SK-N-MC (cell line): ENCODE measurements at regions not wholly inside any gene's neighbourhood (a gene's known extent, or its start where the extent isn't known, plus 50 kb on each side); places are given as distances from the start of the nearest gene placed in this dataset.

Experiments used
- DNase-seq: peaks from one replicate; pipeline ENCODE4 v3.0.0-alpha.2; 2011; ENCODE audit warnings: low read depth, low spot score
- H3K27ac ChIP-seq: fragments of 200-600 bp; sonication (generic); 2 replicates; pipeline ENCODE4 v1.5.1; 2016; ENCODE audit warnings: mixed run types
- H3K36me3 ChIP-seq: fragments of 200-600 bp; sonication (generic); 2 replicates; pipeline ENCODE4 v1.6.1; 2017; ENCODE audit warnings: antibody characterized with exemption, low read length, mixed read lengths; ENCODE audit not compliant: insufficient read depth
- H3K4me3 ChIP-seq: fragments of 200-600 bp; sonication (generic); 2 replicates; pipeline ENCODE4 v1.5.1; 2016
- H3K9ac ChIP-seq: fragments of 200-600 bp; sonication (generic); 2 replicates; pipeline ENCODE4 v1.8.0; 2017; ENCODE audit warnings: mixed run types, mixed read lengths; ENCODE audit not compliant: insufficient read length
- H3K9me3 ChIP-seq: fragments of 200-600 bp; sonication (generic); 2 replicates; pipeline ENCODE4 v1.6.1; 2017; ENCODE audit warnings: low read depth, mild to moderate bottlenecking, antibody characterized with exemption, low read length, moderate library complexity, mixed read lengths
- EZH2 ChIP-seq: fragments of 200-600 bp; sonication (generic); IDR thresholded peaks from one replicate; pipeline ENCODE4 v1.6.1; 2017; ENCODE audit warnings: antibody characterized with exemption
- FOXP2 ChIP-seq: optimal IDR thresholded peaks from 2 replicates; pipeline ENCODE3; 2011; ENCODE audit warnings: mild to moderate bottlenecking, moderate library complexity; ENCODE audit not compliant: insufficient read depth; ENCODE audit errors: extremely low read length, control extremely low read depth
- POLR2AphosphoS5 ChIP-seq: IDR thresholded peaks from 2 replicates; pipeline ENCODE4 v1.6.1; 2012; ENCODE audit warnings: mild to moderate bottlenecking, low read depth, low read length, borderline replicate concordance

DNA sequence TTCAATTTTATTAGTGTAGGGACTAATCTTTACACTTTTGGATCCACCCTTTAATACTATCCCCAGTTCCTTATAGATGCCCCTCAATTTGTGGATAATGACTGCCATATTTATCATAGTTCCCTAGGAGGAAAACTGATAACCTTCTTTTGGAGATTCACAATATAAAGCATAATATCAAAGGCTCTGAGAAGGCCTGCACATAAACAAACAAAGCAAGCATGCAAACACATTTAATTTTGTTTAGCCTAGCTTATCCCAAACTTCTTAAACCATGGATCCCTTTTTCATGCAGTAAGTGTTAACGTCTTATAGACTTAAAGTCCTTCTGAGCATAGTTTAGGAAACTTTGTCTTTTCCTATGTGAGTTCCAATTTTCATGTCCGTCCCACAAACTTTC lies 290.4 kb upstream of the TBX3 start:
- Histone ChIP-seq H3K27ac (no peak overlapping the region), H3K9ac (no peak overlapping the region), H3K4me3 (no peak overlapping the region), H3K36me3 (no peaks in the 10 kb centered on the region), H3K9me3 (no peaks in the 10 kb centered on the region)
- no peak for TF ChIP-seq EZH2
- no peak for TF ChIP-seq FOXP2
- TF ChIP-seq POLR2AphosphoS5 = no peak
- DNase-seq = no peak

DNA sequence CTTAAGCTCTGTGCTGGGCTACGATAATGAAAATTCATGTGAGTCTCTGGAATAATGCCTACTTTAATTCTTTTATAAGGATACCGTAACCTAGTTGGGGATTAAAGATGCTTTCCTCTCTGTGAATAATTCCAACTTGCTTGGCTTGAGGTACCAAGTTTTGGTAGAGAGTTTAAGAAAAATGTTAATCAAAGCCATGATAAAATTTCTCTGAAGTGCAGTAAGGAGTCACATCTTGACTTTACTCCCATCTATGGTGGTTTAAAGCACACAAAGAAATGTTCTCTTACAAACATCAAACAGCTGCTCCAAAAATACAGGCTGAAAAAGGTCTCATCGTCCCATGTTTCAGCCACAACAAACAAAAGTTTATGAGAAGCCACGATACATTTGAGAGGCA lies 284.8 kb upstream of the TBX3 start:
- DNase-seq = no peak
- no peak overlapping the region for H3K9ac ChIP-seq
- H3K27ac ChIP-seq = no peak overlapping the region
- H3K4me3 ChIP-seq = no peak overlapping the region
- no peak for TF ChIP-seq EZH2
- no peak for TF ChIP-seq FOXP2
- TF ChIP-seq POLR2AphosphoS5 = no peak
- H3K36me3 ChIP-seq = no peaks in the 10 kb centered on the region
- no peaks in the 10 kb centered on the region for H3K9me3 ChIP-seq

- Histone ChIP-seq H3K4me3 (no peak overlapping the region), H3K9me3 (no peaks in the 10 kb centered on the region), H3K36me3 (no peaks in the 10 kb centered on the region), H3K9ac (no peak overlapping the region), H3K27ac (no peak overlapping the region)
- TF ChIP-seq FOXP2 = no peak
- no peak for TF ChIP-seq EZH2
- TF ChIP-seq POLR2AphosphoS5 = no peak
- no peak for DNase-seq
Measured at GRCh38 chr12:114967151-114967550, 283.2 kb upstream of the TBX3 start.

DNA sequence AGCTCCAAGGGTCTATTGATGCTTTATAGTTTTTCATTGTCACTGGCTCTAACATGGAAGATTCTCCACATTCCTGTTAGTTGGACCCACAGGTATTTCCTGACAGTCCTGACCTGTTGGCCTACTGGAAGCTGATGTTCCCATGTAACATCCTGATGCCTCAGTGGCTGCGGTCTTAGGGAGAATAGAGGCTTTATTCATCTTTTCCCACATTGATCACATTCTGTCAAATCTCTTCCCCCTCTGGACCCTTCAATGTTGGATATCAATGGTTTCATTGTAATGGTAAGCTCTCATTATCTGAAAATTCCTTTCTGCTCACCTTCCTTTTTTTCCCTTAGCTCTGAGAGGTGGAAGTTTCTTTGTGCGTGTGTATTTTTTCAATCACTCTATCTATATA lies 280.9 kb upstream of the TBX3 start:
- Histone ChIP-seq H3K9ac (no peak overlapping the region), H3K36me3 (no peaks in the 10 kb centered on the region), H3K4me3 (no peak overlapping the region), H3K9me3 (no peaks in the 10 kb centered on the region), H3K27ac (no peak overlapping the region)
- no peak for TF ChIP-seq POLR2AphosphoS5
- TF ChIP-seq EZH2 = no peak
- no peak for TF ChIP-seq FOXP2
- no peak for DNase-seq

- Histone ChIP-seq H3K9ac (no peak overlapping the region), H3K27ac (no peak overlapping the region), H3K9me3 (no peaks in the 10 kb centered on the region), H3K36me3 (no peaks in the 10 kb centered on the region), H3K4me3 (no peak overlapping the region)
- TF ChIP-seq POLR2AphosphoS5 = no peak
- DNase-seq = no peak
Measured at GRCh38 chr12:114963846-114964245, 279.9 kb upstream of the TBX3 start.

DNA sequence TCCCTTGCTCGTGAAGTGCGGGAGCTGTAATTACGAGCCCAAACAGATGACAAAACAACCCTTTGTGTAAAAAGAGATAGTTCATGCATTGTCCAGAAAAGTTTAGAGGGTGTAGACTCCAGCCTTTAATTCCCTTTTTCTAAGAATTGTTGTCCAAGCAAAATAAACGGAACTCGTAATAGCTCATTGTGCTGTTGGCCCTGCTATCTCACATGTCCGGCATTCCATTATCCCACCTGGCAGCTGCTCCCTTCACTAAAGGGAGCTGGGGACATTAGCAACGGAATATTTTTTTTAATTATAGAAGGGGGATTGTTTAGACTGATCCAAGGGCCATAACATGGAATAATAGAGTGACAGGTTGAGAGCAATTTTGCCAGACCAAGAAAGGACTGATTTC lies 277.5 kb upstream of the TBX3 start:
- H3K27ac ChIP-seq = no peak overlapping the region
- no peak overlapping the region for H3K9ac ChIP-seq
- no peak for DNase-seq
- H3K36me3 ChIP-seq = no peaks in the 10 kb centered on the region
- no peaks in the 10 kb centered on the region for H3K9me3 ChIP-seq
- TF ChIP-seq EZH2 = no peak
- TF ChIP-seq FOXP2 = no peak
- TF ChIP-seq POLR2AphosphoS5 = no peak
- no peak overlapping the region for H3K4me3 ChIP-seq

- no peak for DNase-seq
- Histone ChIP-seq H3K4me3 (no peak overlapping the region), H3K9ac (no peak overlapping the region), H3K36me3 (no peaks in the 10 kb centered on the region), H3K27ac (no peak overlapping the region), H3K9me3 (no peaks in the 10 kb centered on the region)
- TF ChIP-seq POLR2AphosphoS5 = no peak
- TF ChIP-seq EZH2 = no peak
- TF ChIP-seq FOXP2 = no peak
Measured at GRCh38 chr12:114958538-114958937, 274.6 kb upstream of the TBX3 start.

GRCh38 chr12:114957225-114957624 lies 273.2 kb upstream of the TBX3 start:
- no peaks in the 10 kb centered on the region for H3K36me3 ChIP-seq
- H3K4me3 ChIP-seq = no peak overlapping the region
- TF ChIP-seq FOXP2 (no peak), EZH2 (no peak), POLR2AphosphoS5 (no peak)
- no peak overlapping the region for H3K27ac ChIP-seq
- no peak for DNase-seq
- no peaks in the 10 kb centered on the region for H3K9me3 ChIP-seq
- no peak overlapping the region for H3K9ac ChIP-seq

DNA sequence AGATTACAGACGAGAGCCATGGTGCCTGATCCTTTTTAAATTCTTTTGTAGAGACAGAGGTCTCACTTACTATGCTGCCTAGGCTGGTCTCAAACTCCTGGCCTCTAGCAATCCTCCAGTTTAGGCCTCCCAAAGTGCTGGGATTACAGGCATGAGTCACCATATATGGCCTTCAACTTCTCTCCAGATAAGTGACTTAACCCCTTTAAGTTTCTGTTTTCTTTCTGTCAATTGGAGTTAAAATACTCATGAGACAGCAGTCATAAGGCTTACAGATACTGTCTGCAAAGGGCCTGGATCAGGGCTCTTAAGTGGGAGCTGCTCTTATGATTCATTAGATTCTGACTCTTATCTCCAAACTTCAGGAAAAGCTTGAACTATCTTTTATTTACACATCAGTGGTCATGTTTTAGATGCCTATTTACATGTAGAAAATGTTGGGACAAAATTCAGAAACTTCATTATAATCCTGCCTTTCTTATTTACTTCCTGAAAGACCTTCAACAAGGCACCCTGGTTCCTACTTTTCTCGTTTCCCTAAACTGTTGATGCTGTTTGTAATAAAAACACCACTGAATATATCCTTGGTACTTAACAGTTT lies 271.5 kb upstream of the TBX3 start:
- Histone ChIP-seq H3K36me3 (no peaks in the 10 kb centered on the region), H3K9me3 (no peaks in the 10 kb centered on the region), H3K9ac (no peak overlapping the region), H3K27ac (no peak overlapping the region), H3K4me3 (no peak overlapping the region)
- TF ChIP-seq FOXP2 (no peak), POLR2AphosphoS5 (no peak), EZH2 (no peak)
- DNase-seq = no peak
